ENCODE measurements at regions not wholly inside any gene's neighbourhood (a gene's known extent, or its start where the extent isn't known, plus 50 kb on each side); places are given as distances from the start of the nearest gene placed in this dataset.

DNA sequence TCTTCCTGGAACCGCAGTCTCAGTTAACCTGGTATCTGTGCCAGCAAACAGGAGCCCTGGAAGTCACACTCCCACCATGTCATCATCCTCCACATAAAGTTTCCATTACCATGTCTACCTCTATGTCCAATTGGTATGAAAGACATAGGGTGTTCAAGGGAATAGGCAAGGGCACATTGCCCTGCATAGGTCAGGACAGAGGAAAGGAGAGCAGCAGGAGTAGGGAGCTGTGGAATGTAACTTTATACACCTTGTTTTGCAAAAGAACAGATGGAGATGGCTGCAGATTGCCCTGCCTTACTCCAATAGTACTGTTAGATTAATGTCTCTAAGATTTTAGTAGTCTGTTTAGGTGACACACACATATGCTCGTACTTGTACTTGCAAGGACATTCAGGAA, 1056.4 kb downstream of the NTRK3 start:
- H2BK5ac ChIP-seq (ENCODE audit: low read depth, low read length, poor library complexity, severe bottlenecking) = no peak overlapping the region
- TF ChIP-seq, protein P1, sequence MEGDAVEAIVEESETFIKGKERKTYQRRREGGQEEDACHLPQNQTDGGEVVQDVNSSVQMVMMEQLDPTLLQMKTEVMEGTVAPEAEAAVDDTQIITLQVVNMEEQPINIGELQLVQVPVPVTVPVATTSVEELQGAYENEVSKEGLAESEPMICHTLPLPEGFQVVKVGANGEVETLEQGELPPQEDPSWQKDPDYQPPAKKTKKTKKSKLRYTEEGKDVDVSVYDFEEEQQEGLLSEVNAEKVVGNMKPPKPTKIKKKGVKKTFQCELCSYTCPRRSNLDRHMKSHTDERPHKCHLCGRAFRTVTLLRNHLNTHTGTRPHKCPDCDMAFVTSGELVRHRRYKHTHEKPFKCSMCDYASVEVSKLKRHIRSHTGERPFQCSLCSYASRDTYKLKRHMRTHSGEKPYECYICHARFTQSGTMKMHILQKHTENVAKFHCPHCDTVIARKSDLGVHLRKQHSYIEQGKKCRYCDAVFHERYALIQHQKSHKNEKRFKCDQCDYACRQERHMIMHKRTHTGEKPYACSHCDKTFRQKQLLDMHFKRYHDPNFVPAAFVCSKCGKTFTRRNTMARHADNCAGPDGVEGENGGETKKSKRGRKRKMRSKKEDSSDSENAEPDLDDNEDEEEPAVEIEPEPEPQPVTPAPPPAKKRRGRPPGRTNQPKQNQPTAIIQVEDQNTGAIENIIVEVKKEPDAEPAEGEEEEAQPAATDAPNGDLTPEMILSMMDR (conservative IDR thresholded peaks at IDR 0.05; ENCODE audit: low read depth, low read length) = no peak
- TF ChIP-seq SMC3 (IDR thresholded peaks at IDR 0.05; ENCODE audit: low read depth, low read length) (no peak), BHLHE40 (IDR thresholded peaks at IDR 0.05; ENCODE audit: low read depth, low read length) (no peak), MXI1 (IDR thresholded peaks at IDR 0.05; ENCODE audit: borderline replicate concordance, low read depth, low read length) (no peak), NFE2L2 (IDR thresholded peaks at IDR 0.05; ENCODE audit: low read depth, low read length) (no peak), RAD21 (IDR thresholded peaks at IDR 0.05; ENCODE audit: low read length) (no peak), MAZ (IDR thresholded peaks at IDR 0.05; ENCODE audit: borderline replicate concordance, low read depth, low read length) (no peak), POLR2A (IDR thresholded peaks at IDR 0.05; ENCODE audit: low read depth, low read length) (no peak), CEBPB (IDR thresholded peaks at IDR 0.05; ENCODE audit: low read depth, low read length) (no peak), FOS (IDR thresholded peaks at IDR 0.05; ENCODE audit: low read depth, low read length) (no peak)
- TF ChIP-seq, protein P2, sequence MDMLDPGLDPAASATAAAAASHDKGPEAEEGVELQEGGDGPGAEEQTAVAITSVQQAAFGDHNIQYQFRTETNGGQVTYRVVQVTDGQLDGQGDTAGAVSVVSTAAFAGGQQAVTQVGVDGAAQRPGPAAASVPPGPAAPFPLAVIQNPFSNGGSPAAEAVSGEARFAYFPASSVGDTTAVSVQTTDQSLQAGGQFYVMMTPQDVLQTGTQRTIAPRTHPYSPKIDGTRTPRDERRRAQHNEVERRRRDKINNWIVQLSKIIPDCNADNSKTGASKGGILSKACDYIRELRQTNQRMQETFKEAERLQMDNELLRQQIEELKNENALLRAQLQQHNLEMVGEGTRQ (IDR thresholded peaks at IDR 0.05; ENCODE audit: low read depth, low read length) = no peak
- TF ChIP-seq, protein P3, sequence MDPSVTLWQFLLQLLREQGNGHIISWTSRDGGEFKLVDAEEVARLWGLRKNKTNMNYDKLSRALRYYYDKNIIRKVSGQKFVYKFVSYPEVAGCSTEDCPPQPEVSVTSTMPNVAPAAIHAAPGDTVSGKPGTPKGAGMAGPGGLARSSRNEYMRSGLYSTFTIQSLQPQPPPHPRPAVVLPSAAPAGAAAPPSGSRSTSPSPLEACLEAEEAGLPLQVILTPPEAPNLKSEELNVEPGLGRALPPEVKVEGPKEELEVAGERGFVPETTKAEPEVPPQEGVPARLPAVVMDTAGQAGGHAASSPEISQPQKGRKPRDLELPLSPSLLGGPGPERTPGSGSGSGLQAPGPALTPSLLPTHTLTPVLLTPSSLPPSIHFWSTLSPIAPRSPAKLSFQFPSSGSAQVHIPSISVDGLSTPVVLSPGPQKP (IDR thresholded peaks at IDR 0.05; ENCODE audit: borderline replicate concordance, low read depth, low read length) = no peak
- H3K27ac ChIP-seq (ENCODE audit: insufficient read depth, low read length) = no peak overlapping the region
- no peak overlapping the region for H3K18ac ChIP-seq (ENCODE audit: low read depth, low read length)
- H3K9ac ChIP-seq (ENCODE audit: low read depth, low read length) = no peak overlapping the region
- no peak overlapping the region for H2BK20ac ChIP-seq (ENCODE audit: low read depth, low read length)
- WGBS, 2 experiments (ENCODE audit: extremely low coverage in 2 of 2, insufficient read length in 1 of 2) = no CpG with 5 or more reads among the region's 2 CpGs
- H3K23ac ChIP-seq (ENCODE audit: low read depth, low read length) = no peak overlapping the region
- H4K8ac ChIP-seq (ENCODE audit: low read depth in 2 of 2, low read length in 2 of 2) = no peak overlapping the region
- no peak overlapping the region for H4K91ac ChIP-seq (ENCODE audit: insufficient read depth, low read depth, low read length)
- H3K14ac ChIP-seq (replicated peaks; ENCODE audit: low read depth, low read length) = no peak overlapping the region
- CTCF ChIA-PET = no interaction called here
- H3K4me2 ChIP-seq (ENCODE audit: low read depth, low read length) = no peak overlapping the region
- in situ Hi-C loops (cut with MboI; ENCODE audit: low sequenced_read_pairs) = no loop called here
- dilution Hi-C loops (cut with HindIII; ENCODE audit: low sequenced_read_pairs, unreplicated experiment) = no loop called here
- no peak overlapping the region for H3K4ac ChIP-seq (ENCODE audit: low read depth, low read length)
- POLR2A ChIA-PET (ENCODE audit: unreplicated experiment) = no interaction called here
- H3K79me1 ChIP-seq (ENCODE audit: low read depth in 1 of 2, low read length in 2 of 2) = no peaks in the 10 kb centered on the region
- intact Hi-C loops (cut with micrococcal nuclease) = no loop called here
- peaks cover 12% of the 10 kb centered on the region for H3K9me3 ChIP-seq (ENCODE audit: control insufficient read depth, insufficient read depth, low read length)
- no peak overlapping the region for H2AFZ ChIP-seq (replicated peaks; ENCODE audit: low read length, poor library complexity)
- H3K4me3 ChIP-seq (ENCODE audit: insufficient read depth, low read depth, low read length) = no peak overlapping the region
- H2BK120ac ChIP-seq (ENCODE audit: low read depth, low read length) = no peak overlapping the region
- H2AK5ac ChIP-seq (ENCODE audit: low read depth, low read length) = no peak overlapping the region
- no peak for DNase-seq
- H3K56ac ChIP-seq (ENCODE audit: extremely low read depth, insufficient read depth, low read length) = no peak overlapping the region
- H3K36me3 ChIP-seq (ENCODE audit: control insufficient read depth, insufficient read depth, low read length) = no peaks in the 10 kb centered on the region
- H2AK9ac ChIP-seq (replicated peaks; ENCODE audit: low read depth, low read length, poor library complexity) = no peak overlapping the region
- no peak overlapping the region for H4K5ac ChIP-seq (ENCODE audit: low read depth, low read length)
- ATAC-seq (ENCODE audit: low read depth) = no peak
- no peaks in the 10 kb centered on the region for H3K4me1 ChIP-seq (ENCODE audit: control insufficient read depth, insufficient read depth, low read length)
- no peaks in the 10 kb centered on the region for H4K20me1 ChIP-seq (ENCODE audit: insufficient read depth, low read length)
- no peak overlapping the region for H2BK15ac ChIP-seq (ENCODE audit: low read depth, low read length)
- no TSS peak for BruUV-seq (replicated peaks)
- no peaks in the 10 kb centered on the region for H3K9me1 ChIP-seq (ENCODE audit: insufficient read depth, low read length)
- no peaks in the 10 kb centered on the region for H3K27me3 ChIP-seq (ENCODE audit: control insufficient read depth, insufficient read depth, low read length)
